SK-N-SH (cell line): ENCODE measurements at regions not wholly inside any gene's neighbourhood (a gene's known extent, or its start where the extent isn't known, plus 50 kb on each side); places are given as distances from the start of the nearest gene placed in this dataset.
"Not testable (repeated sequence)": the region's sequence is repeated elsewhere in the genome, so short reads cannot be mapped to it uniquely, and the experiment has no call there.

Experiments
- CTCF ChIP-seq: fragments of 200-600 bp; sonication (generic); IDR thresholded peaks from 2 replicates; pipeline ENCODE4 v1.6.1; 2017; ENCODE audit warnings: antibody characterized with exemption, mild to moderate bottlenecking, moderate library complexity
- EP300 ChIP-seq, 2 experiments: IDR thresholded peaks; 2 replicates each; pipeline versions ENCODE4 v1.4.0 to v1.6.1; 2012; ENCODE audit warnings: borderline replicate concordance in 1 of 2, low read depth in 1 of 2, low read length in 1 of 2
- FOXM1 ChIP-seq: IDR thresholded peaks from 2 replicates; pipeline ENCODE4 v1.4.0; 2012; ENCODE audit warnings: low read depth, mild to moderate bottlenecking
- IRF3 ChIP-seq: fragments of 150-350 bp; IDR thresholded peaks from 2 replicates; pipeline ENCODE4 v1.6.1; 2016; ENCODE audit warnings: mild to moderate bottlenecking, low read depth, low read length
- MAX ChIP-seq: IDR thresholded peaks from 2 replicates; pipeline ENCODE4 v1.4.0; 2012; ENCODE audit warnings: low read depth
- NFIC ChIP-seq: IDR thresholded peaks from 2 replicates; pipeline ENCODE4 v1.4.0; 2012; ENCODE audit warnings: borderline replicate concordance
- POLR2AphosphoS5 ChIP-seq: IDR thresholded peaks from 2 replicates; pipeline ENCODE4 v1.6.1; 2012; ENCODE audit warnings: low read depth, low read length
- RXRA ChIP-seq: IDR thresholded peaks from 2 replicates; pipeline ENCODE4 v1.4.0; 2012; ENCODE audit warnings: low read depth, mild to moderate bottlenecking, borderline replicate concordance
- TEAD4 ChIP-seq: IDR thresholded peaks from 2 replicates; pipeline ENCODE4 v1.4.0; 2012; ENCODE audit warnings: mild to moderate bottlenecking, borderline replicate concordance; ENCODE audit not compliant: insufficient read depth

GRCh38 chr3:63744693-63745092 is 74.4 kb upstream of the C3orf49 start:
- not testable (repeated sequence) for TF ChIP-seq POLR2AphosphoS5; IRF3; EP300 (IDR thresholded peaks at IDR 0.05; ENCODE audit: borderline replicate concordance in 1 of 2, low read depth in 1 of 2, low read length in 1 of 2); CTCF; NFIC; RXRA; FOXM1; MAX; TEAD4
